Ascending aorta (tissue), 2 donors: ENCODE measurements at regions not wholly inside any gene's neighbourhood (a gene's known extent, or its start where the extent isn't known, plus 50 kb on each side); places are given as distances from the start of the nearest gene placed in this dataset.

Source experiments
- DNase-seq, 2 donors: peaks; one replicate each; pipeline ENCODE4 v3.0.0-alpha.2; 2019; ENCODE audit warnings: low spot score in 2 of 2
- H3K27ac ChIP-seq, 2 donors: fragments of 200-600 bp; sonication (generic); one replicate each; pipeline ENCODE4 v1.5.1; 2016 to 2017; ENCODE audit warnings: mild to moderate bottlenecking in 1 of 2
- H3K27me3 ChIP-seq: fragments of 200-600 bp; sonication (generic); one replicate; pipeline ENCODE4 v1.5.1; 2017
- H3K36me3 ChIP-seq, 2 donors: fragments of 200-600 bp; sonication (generic); one replicate each; pipeline ENCODE4 v1.5.1; 2016
- H3K4me1 ChIP-seq, 2 donors: fragments of 200-600 bp; sonication (generic); one replicate each; pipeline ENCODE4 v1.5.1; 2016 to 2017; ENCODE audit warnings: mild to moderate bottlenecking in 1 of 2
- H3K4me3 ChIP-seq, 2 donors: fragments of 200-600 bp; sonication (generic); one replicate each; pipeline ENCODE4 v1.5.1; 2016 to 2017; ENCODE audit warnings: mild to moderate bottlenecking in 1 of 2
- H3K9me3 ChIP-seq, 2 donors: fragments of 200-600 bp; sonication (generic); one replicate each; pipeline ENCODE4 v1.5.1; 2016
- intact Hi-C: fragments of 100-400 bp; cut with DNase I; formaldehyde crosslinking; loops from one replicate; pipeline ENCODE4 v1.15.1; 2023
- TF ChIP-seq, protein P1 (sequence below), 3 experiments: fragments of 200-600 bp in 2 of 3; fragments of 450-650 bp in 1 of 3; sonication (generic) in 2 of 3; IDR thresholded peaks; one replicate each; pipeline ENCODE4 v1.5.1; 2016 to 2019; ENCODE audit warnings: antibody characterized with exemption in 3 of 3, mild to moderate bottlenecking in 1 of 3, moderate library complexity in 1 of 3

DNA sequence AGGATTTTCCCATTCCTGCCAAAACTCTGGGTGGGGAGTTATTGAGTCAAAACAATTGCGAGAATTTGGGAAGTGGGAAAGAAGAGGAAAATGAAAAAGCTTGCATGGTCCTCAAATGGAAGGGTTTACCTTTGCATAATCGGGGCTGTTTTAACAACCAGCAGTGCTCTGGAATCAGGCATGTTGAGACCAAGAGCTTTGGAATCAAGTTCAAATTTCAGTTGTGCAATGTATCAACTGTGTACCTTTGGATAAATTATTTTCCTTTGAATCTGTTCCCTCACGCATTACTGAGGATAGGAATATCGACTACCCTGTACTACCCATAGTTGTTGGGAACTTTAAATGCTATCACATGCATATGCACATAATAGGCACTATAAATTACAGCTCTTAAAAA lies 205.5 kb downstream of the JCAD start:
- TF ChIP-seq, protein P1, sequence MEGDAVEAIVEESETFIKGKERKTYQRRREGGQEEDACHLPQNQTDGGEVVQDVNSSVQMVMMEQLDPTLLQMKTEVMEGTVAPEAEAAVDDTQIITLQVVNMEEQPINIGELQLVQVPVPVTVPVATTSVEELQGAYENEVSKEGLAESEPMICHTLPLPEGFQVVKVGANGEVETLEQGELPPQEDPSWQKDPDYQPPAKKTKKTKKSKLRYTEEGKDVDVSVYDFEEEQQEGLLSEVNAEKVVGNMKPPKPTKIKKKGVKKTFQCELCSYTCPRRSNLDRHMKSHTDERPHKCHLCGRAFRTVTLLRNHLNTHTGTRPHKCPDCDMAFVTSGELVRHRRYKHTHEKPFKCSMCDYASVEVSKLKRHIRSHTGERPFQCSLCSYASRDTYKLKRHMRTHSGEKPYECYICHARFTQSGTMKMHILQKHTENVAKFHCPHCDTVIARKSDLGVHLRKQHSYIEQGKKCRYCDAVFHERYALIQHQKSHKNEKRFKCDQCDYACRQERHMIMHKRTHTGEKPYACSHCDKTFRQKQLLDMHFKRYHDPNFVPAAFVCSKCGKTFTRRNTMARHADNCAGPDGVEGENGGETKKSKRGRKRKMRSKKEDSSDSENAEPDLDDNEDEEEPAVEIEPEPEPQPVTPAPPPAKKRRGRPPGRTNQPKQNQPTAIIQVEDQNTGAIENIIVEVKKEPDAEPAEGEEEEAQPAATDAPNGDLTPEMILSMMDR (IDR thresholded peaks at IDR 0.05): no peak
- Histone ChIP-seq H3K36me3 (no peaks in the 10 kb centered on the region), H3K9me3 (no peaks in the 10 kb centered on the region), H3K27ac (no peak overlapping the region), H3K4me1 (peaks cover 10 to 15% of the 10 kb centered on the region in 2 donors), H3K27me3 (no peaks in the 10 kb centered on the region), H3K4me3 (no peak overlapping the region)
- DNase-seq: no peak
- intact Hi-C loops: no loop called here

DNA sequence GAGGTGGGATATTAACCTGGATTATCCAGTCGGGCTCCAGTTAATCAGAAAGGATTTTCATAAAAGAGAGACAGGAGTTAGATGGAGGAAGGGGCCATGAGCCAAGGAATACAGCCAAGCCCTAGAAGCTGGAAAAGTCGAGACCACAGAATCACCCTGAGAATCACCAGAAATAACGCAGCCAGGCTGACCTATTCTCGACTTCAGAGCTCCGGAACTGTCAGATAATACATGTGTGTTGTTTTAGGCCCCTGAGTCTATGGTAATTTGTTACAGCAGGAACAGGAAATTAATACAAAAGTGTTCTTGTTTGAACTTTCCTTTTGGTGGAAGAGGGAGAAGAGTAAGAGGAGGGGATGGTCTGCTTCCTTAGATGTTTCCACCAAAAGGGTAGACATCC lies 208.1 kb downstream of the JCAD start:
- Histone ChIP-seq H3K4me3 (no peak overlapping the region), H3K36me3 (no peaks in the 10 kb centered on the region), H3K27me3 (no peaks in the 10 kb centered on the region), H3K9me3 (no peaks in the 10 kb centered on the region), H3K27ac (peak overlapping the region; percentile 28 to 68), H3K4me1 (peaks cover 6 to 10% of the 10 kb centered on the region in 2 donors)
- TF ChIP-seq, protein P1 (IDR thresholded peaks at IDR 0.05): no peak
- DNase-seq: no peak
- intact Hi-C loops: no loop called here

DNA sequence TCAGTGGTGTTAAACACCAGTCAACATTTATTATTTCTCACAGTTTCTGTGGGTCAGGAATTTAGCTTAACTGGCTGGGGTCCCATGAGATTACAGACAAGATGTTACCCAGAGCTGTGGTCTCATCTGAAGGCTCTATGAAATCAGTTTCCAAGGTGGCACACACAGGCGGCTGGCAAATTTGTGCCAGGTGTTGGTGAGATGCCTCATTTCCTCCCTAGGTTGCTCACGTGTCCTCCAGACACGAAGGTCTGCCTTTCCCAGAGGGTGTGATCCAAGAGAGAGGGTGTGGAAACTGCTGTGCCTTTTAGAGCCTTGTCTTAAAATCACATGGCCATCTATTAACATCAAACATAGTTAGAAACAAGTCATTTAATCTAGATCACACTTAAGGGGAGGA lies 209.0 kb downstream of the JCAD start:
- TF ChIP-seq, protein P1 (IDR thresholded peaks at IDR 0.05): no peak
- peak overlapping the region; percentile 82 for H3K27ac ChIP-seq
- H3K36me3 ChIP-seq: no peaks in the 10 kb centered on the region
- intact Hi-C loops: no loop called here
- H3K27me3 ChIP-seq: no peaks in the 10 kb centered on the region
- H3K9me3 ChIP-seq: peaks cover 0 to 6% of the 10 kb centered on the region in 2 donors
- no peak overlapping the region for H3K4me3 ChIP-seq
- peaks cover 6 to 10% of the 10 kb centered on the region in 2 donors for H3K4me1 ChIP-seq
- no peak for DNase-seq

DNA sequence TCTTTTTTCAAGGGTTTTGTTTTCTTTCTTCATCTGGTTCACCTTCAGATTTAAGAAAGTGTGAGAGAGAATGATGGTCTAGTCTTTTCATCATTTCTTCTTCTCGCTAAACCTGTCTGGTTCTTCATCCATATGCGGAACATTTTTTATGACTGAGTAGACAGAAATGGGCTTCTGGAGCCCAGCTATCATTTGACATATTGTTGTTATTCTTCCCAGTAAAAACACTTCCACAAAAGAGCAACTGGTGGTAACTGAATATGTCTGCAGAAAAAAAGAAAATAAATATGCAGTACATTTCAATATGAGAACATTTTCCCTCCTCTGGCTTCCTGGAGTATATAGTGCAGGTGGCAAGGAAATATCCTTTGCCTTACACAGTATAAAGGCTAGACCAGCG lies 209.5 kb downstream of the JCAD start:
- peaks cover 6 to 10% of the 10 kb centered on the region in 2 donors for H3K4me1 ChIP-seq
- H3K4me3 ChIP-seq: peak overlapping the region in 1 of 2 donors; percentile 45
- DNase-seq: no peak
- H3K27me3 ChIP-seq: no peaks in the 10 kb centered on the region
- H3K27ac ChIP-seq: peak overlapping the region; percentile 82
- no peaks in the 10 kb centered on the region for H3K36me3 ChIP-seq
- intact Hi-C loops: no loop called here
- peaks cover 0 to 10% of the 10 kb centered on the region in 2 donors for H3K9me3 ChIP-seq
- TF ChIP-seq, protein P1 (IDR thresholded peaks at IDR 0.05): no peak

DNA sequence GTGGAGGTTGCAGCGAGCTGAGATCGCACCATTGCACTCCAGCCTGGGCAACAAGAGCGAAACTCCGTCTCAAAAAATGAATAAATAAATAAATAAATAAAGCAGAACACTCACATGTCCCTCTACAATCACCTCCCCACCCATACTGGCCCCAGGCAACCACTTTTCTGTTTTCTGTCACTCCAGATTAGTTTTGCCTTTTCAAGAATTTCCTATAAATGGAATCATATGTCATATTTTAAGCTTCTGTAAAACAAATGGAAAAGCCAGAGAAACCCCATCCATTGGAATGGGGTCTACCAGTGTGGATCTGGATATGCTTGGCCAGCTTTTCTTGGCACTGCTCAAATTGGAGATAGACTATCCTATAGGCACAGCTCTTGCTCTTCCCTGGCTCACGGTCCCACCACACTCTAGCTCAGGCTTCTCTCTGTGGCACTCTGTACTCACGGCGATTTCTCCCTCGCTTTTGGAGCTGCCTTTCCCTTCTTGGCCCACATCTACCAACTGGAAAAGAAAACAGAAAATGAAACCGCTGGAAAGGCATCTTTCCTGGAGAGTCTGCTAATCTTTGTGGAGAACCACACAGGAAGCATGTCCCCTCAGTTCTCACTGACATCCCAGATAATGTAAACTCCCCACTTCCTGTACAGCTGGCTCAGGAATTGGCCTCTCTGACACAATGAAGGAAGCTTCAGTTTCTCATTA lies 210.1 kb downstream of the JCAD start:
- Histone ChIP-seq H3K36me3 (no peaks in the 10 kb centered on the region), H3K4me1 (peaks cover 6 to 10% of the 10 kb centered on the region in 2 donors), H3K27ac (peak overlapping the region; percentile 82), H3K4me3 (peak overlapping the region; percentile 28 to 45), H3K9me3 (peaks cover 0 to 10% of the 10 kb centered on the region in 2 donors), H3K27me3 (no peaks in the 10 kb centered on the region)
- no peak for DNase-seq
- TF ChIP-seq, protein P1 (IDR thresholded peaks at IDR 0.05): no peak
- intact Hi-C loops: no loop called here
